Mucosa of gallbladder (tissue), 1 donor: ENCODE measurements at regions not wholly inside any gene's neighbourhood (a gene's known extent, or its start where the extent isn't known, plus 50 kb on each side); places are given as distances from the start of the nearest gene placed in this dataset.

Experiments used
- DNase-seq: peaks from one replicate; pipeline ENCODE4 v3.0.0-alpha.2; 2020; ENCODE audit warnings: low spot score
- donor health status: DM: no; HTN: no; CAD: no.

DNA sequence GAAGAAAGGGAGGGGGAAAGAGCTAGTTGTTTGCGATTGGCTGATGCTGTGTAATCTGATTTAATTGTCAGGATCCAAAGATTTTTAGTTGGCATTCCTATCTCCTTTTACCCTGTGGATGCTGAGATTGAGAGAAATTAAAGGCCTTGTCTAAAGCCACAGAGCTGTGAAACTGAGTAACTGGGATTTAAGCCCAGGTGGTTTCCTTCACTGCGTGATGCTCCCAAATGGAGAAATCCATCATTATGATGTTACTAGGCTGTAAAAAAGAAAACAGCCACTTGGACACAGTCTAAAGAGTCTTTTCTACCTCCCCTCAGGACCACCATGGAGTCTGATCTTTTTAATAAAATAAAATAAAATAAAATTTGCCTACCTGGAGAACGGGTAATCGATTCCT, 883.0 kb upstream of the NR2F2 start:
- no peak for DNase-seq

DNA sequence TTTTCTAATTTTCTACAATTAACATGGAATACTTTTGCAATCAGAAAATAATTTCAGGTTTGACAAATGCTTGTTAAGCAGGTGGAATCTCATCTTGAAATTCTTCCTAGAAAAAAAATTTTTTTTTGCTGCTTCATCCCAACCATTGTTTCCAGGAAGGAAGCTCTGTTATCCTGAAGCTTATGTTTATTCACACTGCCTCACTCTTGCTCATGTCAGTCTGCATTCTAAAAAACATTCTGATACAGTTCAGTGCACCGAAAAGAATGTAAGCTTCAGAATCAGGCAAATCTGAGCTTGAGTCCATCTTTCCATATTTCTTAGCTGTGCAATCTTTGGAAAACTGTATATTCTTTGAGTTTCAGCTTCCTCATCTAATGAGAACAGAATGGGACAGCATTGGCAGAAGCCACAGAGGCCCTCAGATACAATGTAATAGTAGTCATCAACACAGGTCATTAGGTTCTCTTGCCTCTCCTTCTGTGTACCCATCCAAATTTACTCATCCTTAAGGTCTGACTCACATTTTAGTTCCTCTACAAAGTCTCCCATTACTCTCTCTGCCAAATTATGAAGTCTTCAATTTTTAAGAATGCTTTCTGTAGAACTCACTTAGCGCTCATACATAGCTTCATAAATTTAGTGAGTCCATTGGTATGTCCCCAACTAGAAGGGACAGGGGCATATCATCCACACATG, 881.8 kb upstream of the NR2F2 start:
- DNase-seq: no peak

DNA sequence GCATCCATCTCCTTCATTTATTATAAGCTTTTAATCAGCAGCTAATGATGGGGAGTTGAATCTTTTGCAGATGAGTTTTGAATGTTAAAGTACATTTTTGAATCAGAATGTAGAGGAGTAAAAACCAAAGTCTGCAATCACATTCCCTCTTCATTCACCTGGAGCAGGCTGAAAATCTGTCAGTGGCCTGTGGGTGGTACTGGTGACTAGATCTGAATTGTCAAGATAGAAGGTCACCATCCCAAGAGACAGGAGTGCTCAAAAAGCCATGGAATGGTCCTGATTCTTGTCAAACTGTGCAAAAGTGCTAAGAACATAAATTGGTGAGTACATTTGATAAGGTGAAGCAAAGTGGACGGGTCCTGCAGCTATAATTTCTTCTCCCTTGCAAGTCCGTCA, 881.3 kb upstream of the NR2F2 start:
- DNase-seq: no peak

DNA sequence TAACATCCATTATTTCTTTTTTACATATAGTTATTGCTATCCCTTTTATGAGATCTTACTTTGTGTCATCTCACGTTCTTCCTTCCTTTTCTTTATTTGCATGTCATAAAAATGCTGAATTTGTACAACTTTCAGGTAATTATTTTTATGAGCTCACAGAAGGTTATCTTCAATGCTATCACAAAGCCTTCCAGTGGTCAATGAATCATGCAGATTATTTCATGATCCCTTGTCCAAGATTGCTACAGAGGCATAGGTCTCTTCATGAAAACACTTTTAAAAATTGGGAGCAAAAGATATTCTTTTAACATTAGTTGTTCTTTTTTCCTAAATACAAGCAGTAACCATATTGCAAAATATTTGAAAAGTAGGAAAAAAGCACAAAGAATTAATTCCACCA, 880.1 kb upstream of the NR2F2 start:
- DNase-seq: no peak

DNA sequence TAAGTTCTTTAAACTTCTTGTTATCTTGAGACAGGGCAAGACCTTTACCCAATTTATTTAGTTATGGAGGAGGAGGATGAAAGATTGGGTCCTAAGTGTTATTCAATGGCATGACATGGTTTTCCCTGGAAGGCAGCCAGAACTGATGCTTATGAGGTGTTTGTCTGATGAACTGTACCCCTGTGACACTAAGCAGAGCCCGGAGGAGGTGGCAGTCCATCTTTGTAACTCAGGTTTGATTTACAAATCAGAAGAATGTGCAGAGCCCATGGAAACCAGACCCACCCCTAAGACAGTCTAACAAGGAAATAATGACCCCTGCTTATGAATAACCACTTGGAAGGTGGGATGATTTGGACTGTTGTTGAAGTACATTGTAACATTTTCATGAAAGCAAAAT, 878.6 kb upstream of the NR2F2 start:
- DNase-seq: no peak

DNA sequence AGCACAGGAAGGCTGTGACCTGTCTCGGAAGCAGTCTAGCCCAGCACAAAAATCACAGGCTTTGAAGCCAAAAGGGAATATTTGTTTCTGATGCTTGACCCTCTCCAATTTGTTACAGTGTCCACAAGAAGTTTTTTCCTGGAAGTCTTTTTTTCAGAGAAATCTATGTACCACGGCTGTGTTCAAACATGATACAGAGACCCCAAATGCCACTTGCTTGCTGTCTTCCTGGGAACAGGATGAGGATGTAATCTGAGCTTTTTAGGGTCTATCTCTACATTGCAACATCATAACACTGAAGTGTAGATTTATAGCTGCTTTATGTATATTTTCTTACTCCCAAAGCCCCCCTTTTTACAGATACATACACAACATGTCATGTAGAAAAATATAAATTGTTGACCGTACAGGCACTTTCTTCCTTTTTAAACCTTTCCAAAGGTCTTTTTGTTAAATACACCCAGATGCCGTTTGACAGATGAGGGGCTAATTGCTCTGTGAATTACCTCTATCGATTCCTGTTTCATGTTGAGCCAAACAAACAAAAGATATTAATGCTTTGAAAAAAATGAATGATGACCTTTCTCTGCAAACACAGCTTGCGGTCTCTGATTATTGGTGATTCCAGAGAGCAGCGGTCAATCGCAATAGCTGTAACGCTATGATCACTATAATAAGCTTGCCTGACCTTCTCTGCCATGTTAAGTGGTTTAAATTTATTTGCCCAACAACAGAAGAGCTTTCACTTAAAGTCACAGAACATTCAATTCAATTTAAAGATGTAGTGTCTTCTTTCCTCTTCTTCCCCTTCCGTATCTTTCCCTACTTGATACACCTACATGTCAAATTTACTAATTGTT, 875.9 kb upstream of the NR2F2 start:
- no peak for DNase-seq

DNA sequence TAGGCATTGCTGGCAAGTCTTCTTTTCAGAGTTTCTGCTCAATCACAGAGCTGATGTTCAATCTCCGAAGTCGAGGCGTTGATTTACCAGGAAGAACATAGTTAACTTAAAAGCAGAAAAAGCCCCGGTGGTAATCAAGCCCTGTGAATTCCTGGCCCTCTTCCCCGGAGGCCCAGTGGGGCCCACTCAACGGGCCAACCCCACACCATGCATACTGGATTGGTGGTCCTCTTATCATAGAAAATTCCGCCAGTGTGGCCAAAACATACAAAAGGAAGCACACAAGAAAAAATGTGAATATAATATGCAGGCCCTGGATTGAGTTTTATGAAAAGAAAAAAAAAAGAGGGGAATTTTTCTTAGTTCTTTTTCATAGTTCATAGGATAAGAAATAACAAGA, 873.0 kb upstream of the NR2F2 start:
- no peak for DNase-seq

DNA sequence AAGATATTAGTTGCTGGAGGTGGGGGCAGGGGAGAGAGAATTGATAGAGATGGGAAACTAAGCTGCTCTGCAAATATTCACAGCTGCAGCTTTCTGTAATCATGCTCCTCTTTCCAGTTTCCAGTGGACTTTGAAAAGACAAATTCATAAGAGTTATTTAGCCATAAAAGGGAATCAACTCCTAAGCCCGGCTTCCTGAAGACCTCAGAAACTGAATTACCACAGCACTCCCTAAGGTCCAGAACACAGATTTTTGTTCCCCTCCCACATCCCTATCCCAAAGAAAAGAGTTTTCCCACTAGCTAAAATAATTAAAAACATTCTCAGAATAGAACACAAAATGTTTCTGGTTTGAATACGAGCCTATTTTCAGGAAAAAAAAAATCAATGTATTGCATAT, 871.8 kb upstream of the NR2F2 start:
- no peak for DNase-seq

DNA sequence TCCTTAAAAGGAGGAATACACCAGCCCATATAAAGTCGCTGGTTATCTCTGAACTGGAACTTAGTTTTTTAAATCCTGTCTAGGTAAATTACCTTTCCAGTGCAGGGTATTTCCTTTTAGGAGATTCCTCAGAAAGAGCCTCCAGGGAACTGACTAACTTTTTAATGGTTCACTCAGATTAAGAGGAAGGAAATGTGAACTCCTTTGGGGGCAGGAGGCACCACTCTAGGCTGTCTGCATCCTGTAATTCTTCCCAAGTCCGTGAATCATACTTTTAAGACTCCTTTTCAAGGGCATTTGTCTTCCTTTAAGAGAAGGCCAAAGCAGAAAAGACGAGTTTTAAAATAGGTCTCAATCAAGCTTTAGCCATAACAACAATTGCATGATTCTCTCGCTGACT, 871.2 kb upstream of the NR2F2 start:
- DNase-seq: no peak

DNA sequence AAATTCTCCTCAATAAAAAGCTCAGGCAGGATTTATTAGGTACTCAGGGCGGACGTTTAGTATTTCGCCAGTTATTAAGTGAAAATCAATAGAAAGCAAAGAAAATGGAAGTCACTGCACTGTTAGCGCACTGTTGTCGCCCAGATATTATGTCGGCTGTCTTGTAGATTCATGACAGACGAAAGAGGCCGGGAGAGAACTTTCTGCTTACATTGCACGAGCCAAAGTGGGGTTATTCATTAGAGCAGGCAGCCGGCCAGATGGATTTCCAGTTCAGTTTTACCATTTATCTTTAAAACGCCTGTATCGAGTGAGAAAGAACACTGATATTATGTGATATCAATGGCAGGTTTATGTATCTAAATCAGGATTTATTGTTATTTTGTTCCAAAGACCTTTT, 866.0 kb upstream of the NR2F2 start:
- DNase-seq: no peak

DNA sequence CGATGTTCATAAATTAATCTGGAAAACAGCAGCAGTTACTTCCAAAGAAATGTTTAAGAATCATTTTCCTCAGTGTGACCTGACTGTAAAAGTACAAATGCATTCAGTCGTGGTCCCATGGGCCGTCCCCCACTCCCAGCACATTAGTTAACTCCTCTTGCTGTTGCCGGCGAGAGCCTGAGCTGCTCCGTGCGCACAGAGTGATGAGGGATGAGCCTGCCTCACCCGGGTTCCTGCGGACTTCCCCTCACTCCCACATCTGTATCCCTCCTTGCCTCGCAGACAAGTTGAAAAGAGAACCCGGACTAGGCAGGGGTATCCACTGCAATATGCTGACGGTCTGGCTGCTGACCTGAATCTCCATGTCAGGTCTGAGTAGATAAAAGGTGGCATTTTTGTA, 861.7 kb upstream of the NR2F2 start:
- no peak for DNase-seq

DNA sequence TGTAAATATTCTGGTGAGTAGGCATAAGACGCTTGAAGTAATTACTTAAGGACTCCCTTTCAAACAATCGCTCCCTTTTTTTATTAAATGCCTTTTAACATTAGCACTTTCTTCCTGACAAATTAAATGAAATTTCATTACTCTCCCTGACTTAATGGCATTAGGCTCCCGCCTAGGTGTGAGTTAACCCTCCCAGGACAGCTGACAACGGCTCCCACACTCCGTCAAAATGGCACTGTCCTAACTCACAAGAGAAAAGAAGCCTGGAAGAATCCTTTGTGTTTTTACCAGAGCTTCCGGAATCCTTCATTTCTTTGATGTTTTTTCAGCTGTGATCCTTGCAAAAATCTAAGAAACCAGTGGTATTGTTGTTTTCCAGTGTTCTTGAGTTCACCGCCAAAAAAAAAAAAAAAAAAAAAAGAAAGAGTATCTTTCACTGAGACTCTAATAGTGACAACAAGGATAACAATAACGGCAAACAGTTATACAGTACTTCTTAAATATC, 861.0 kb upstream of the NR2F2 start:
- DNase-seq: no peak

DNA sequence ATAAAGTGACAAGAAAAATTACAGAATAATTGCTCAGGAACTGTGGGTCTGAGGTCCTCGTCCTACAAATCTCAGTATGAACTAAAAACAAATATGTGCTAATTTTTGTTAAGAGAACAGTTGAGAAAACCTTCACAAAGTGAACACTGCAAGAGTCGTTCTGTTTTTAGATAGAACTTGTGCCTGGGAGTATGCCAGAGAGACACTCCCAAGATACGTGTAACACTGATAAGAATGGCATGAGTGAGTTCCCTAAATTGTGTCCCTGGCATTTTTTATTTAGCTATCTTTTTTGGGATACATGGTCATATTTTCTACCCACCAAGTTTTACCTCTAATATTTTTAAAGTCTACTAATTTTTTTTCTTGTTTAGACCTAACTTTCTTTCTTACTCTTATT, 860.0 kb upstream of the NR2F2 start:
- DNase-seq: no peak

DNA sequence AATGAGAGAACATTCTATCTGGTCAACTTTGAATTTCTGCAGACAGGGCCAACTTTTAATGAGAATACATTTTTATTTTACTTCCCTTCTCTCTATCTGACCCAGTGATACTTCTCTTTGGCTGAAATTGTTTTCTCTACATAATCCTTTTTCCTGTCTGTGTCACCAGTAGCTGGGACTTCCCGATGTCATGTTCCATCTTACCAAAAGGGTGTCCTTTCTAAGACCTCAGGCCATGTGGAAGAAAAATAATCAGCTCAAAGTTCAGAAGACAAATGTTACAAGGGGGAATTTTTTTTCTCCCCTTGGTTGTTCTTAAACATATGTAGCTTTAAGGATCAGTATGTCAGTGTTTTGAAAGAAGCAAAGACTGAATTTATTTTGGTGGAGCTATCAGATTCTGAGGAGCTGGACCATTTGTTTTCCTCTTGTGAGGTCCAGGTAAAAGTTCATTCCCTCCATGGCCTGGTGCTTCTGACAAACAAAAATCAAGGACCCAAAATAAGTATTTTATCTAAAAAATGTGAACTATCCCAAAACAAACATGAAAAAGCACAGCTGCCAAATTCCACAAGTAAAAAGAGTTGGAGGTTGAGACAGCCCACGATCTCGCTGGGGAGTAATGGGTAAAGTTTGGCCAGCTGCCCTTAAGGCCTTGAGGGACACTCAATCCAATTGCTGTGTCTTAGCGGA, 859.4 kb upstream of the NR2F2 start:
- DNase-seq: no peak

DNA sequence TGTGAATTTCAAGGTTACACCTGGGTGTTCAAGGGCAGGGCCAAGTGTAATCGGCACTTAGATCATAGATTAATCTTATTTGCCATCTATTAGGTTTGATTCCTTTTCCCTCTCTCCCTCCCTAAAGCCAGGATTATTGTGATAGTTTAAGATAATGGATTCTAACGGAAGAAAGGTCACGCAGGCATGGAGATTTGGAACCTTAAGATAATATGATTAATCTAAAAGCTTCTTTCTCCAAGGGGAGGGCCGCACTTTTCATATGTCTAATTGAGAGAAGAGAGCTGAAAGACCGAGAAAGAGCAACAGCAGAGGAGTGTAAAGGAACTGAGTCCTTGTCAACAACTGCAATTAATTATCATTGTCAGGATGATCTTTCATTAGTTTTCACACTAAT, 858.8 kb upstream of the NR2F2 start:
- DNase-seq: no peak

DNA sequence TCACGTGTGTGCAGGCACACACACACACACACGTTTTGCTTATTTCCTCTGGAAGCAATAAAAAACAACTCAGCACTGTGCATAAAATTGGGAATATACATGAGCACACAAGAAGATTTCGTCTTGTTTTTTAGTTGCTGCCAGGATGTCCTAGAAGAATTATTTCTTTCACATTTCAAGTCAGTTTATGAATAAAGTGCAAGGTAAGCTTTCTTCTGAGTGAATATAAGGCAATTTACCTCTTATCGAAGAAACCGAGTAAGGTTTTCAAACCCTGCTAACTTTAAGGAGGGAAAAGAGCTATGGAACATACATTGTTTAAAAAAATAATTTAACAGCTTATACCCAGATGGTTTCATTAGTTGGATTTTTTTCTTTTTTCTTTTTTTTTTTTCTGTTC, 855.4 kb upstream of the NR2F2 start:
- no peak for DNase-seq

DNA sequence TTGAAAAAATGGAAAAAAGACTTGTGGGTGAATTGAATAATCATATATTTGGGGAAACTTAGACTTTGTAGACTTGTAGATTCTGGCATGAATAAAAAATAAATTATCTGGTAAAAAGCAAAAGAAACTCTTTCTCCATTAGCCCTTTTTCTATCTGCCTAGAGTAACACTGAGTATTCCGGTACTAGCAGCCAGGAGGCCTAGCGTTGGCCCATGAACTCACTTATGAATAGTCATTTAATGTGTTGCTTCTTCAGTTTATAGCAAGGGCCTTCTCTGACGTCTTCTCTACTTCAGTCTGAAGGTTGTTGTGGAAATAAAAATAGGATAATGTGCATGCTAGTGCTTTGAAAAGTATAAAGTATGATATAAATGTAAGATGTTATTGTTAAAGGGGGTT, 851.2 kb upstream of the NR2F2 start:
- DNase-seq: no peak

DNA sequence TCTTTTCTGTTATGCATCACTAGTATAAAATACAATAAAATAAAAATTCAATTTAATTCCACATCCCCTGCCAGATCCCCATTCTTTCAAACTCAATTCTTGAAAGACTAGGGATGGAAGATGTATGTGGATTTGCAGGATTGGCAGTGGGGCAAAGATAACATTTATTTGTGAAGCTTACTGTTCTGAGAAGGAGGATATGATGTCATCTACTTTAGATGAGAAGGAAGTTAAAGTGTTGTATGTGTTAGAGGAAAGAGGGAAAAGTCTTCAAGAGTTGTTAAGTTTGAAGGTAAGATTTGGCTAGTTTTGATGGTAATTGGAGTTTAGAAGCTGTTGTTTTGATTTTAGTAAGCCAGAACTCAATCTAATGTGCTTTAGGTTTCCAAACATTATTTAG, 845.1 kb upstream of the NR2F2 start:
- no peak for DNase-seq

DNA sequence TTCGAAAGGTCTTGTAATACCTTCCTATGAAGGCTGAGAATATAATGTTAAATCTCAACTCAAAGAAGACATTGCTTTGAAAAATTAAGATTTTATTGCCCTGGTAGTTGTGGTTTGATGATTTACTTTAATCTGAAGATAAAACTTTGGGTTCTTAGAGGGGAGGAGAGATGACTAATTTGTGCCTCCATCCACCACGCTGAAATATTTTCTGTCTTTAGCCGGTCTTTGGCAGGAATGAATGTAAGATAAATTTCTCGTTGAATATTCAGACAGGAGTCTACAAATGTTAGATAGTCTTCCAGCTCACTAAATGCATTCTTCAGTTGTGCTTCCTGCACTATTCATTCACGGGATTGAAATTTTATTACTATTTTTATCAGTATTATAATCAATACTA, 844.3 kb upstream of the NR2F2 start:
- DNase-seq: no peak

DNA sequence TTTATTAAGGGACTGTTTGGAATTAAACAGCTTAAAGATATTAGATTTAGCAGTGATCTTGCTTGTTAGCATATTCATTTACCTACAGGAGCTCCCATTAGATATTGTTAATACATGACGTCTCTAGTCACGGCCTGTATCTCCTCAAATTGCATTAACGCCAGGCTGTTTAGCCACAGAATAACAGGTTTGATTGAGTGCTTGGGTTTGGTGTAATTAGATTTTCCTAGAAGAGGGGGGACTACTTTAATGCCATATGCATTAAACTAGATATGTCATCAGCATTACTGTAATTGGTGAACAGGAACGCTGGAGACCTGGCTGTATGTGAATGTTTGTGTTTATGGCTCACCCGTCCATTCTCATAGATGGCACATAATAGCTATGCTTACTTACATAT, 841.4 kb upstream of the NR2F2 start:
- no peak for DNase-seq

DNA sequence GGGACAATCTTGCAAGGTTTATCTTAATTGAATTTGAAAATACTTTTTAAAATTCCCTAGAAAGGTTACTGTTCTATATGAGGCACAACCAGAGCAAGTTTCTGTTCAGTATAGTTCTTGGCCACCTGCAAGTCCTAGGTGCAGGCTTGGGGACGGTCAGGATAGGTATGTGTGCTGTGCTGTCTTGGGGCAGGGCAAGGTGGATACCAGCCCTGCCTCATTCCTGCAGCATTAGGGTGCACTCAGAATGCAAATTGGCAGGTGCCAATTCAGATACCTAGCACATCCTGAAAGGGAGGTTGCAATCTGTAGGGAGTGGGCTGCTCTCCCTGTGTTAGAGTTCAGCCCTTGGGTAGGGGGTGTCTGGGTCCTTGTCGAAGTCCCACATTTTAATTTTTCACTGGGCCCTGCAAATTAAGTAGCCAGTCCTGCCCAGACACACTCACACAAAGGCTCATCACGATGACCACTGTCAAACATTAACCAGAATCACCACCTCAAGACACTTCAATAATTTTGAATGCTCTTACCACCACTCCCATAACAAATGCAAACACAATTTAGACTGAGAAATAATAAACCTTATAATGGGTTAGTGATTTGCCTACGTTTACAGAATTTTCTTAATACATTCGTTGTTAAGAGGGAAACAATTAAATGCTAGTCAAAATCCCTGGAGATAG, 838.0 kb upstream of the NR2F2 start:
- DNase-seq: peak; percentile 35

DNA sequence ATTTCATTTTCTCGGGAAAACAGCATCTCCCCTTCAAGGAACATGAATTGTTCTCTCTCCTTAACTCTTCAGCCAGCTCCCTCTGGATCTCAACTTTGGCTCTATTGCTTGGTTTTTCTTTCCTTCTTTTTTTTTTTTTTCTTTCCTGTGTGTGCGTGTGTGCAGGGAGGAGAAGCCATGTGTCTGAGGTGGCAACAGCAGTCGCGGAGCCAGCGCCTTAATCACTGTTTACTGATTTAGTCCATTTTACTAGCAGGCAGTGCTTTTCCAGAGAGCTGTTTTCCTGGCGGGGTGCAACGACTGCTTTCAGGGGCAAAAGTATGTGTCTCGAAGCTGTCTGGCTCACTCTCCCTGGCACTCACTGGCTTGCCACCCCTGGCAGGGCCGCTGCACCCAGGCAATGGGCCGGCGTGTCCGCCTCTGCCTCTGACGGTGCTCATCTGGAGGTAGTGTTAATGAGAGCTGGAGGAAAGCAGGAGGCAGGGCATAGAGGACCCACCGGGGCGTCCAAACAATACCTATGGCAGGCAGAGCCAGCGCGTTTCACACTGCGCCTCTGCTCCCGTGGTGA, 835.4 kb upstream of the NR2F2 start:
- no peak for DNase-seq
